ENCODE measurements at regions not wholly inside any gene's neighbourhood (a gene's known extent, or its start where the extent isn't known, plus 50 kb on each side); places are given as distances from the start of the nearest gene placed in this dataset.

DNA sequence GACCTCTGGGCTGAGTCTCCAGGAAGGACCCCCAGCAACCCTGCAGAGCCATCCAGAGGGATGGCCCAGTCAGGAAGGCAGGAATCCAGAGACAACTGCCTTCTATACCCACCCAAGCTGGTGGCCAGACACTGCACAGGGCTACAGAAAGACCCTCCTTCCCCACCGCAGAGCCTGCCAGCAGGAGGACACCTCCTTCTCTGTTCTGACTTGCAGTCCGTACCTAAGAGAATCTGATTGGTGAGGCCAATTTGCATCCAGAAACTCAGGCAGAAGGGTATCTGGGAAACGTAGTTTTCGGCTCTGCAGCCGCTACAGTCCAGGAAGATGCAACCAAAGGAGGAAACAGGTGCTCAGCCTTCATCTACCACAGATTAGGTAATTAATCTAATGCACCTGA, 155.4 kb upstream of the FRG1 start:
- Histone ChIP-seq H3K4me2 (ENCODE audit: extremely low read depth, insufficient read depth, low read length) (no peak overlapping the region), H3K36me3 (ENCODE audit: control insufficient read depth, insufficient read depth, low read length) (no peaks in the 10 kb centered on the region), H3K4me3 (replicated peaks in 1 of 4; ENCODE audit: control extremely low read depth in 1 of 4, insufficient read depth in 1 of 4, low read depth in 3 of 4, low read length in 4 of 4) (no peak overlapping the region), H3K4me1 (ENCODE audit: control insufficient read depth, extremely low read depth, insufficient read depth, low read length) (no peaks in the 10 kb centered on the region), H4K20me1 (ENCODE audit: control insufficient read depth, extremely low read depth, insufficient read depth, low read length) (no peaks in the 10 kb centered on the region), H3K9ac (ENCODE audit: insufficient read depth, low read length) (no peak overlapping the region), H3K9me3 (ENCODE audit: control insufficient read depth, insufficient read depth, low read depth, low read length) (no peaks in the 10 kb centered on the region), H3K27me3 (ENCODE audit: control insufficient read depth, insufficient read depth, low read length) (no peaks in the 10 kb centered on the region), H3K27ac (ENCODE audit: insufficient read depth, low read length) (no peak overlapping the region), H2AFZ (ENCODE audit: low read length) (no peak overlapping the region), H3K79me2 (ENCODE audit: control insufficient read depth, insufficient read depth, low read length) (no peaks in the 10 kb centered on the region)
- no peak for DNase-seq (ENCODE audit: low read depth in 2 of 2)
- TF ChIP-seq, protein P1, sequence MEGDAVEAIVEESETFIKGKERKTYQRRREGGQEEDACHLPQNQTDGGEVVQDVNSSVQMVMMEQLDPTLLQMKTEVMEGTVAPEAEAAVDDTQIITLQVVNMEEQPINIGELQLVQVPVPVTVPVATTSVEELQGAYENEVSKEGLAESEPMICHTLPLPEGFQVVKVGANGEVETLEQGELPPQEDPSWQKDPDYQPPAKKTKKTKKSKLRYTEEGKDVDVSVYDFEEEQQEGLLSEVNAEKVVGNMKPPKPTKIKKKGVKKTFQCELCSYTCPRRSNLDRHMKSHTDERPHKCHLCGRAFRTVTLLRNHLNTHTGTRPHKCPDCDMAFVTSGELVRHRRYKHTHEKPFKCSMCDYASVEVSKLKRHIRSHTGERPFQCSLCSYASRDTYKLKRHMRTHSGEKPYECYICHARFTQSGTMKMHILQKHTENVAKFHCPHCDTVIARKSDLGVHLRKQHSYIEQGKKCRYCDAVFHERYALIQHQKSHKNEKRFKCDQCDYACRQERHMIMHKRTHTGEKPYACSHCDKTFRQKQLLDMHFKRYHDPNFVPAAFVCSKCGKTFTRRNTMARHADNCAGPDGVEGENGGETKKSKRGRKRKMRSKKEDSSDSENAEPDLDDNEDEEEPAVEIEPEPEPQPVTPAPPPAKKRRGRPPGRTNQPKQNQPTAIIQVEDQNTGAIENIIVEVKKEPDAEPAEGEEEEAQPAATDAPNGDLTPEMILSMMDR (conservative IDR thresholded peaks at IDR 0.05 in 1 of 2, IDR thresholded peaks at IDR 0.05 in 1 of 2; ENCODE audit: low read depth in 1 of 2, low read length in 2 of 2): no peak
- no peak for TF ChIP-seq EZH2 (IDR thresholded peaks at IDR 0.05; ENCODE audit: low read length, missing control alignments)

DNA sequence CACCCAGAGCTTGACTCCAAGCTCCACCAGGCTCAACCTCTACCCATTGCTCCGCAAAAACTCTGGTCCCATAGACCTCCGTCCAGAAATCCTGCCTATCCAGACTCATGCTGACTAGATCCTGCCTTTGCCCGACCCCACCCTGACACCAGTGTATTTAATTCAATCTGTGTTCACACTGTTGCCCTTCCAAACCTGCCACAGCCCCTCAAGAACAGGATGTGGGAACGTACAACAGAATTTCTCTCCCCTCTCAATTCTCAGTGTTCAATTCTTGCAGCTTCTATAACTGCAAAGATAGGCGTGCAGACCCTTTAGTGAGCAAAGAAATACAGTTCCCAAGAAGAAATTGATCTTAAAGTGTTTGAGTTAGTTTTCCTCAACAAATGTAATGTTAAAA, 154.2 kb upstream of the FRG1 start:
- H3K9ac ChIP-seq (ENCODE audit: insufficient read depth, low read length): no peak overlapping the region
- no peak overlapping the region for H3K4me2 ChIP-seq (ENCODE audit: extremely low read depth, insufficient read depth, low read length)
- TF ChIP-seq EZH2 (IDR thresholded peaks at IDR 0.05; ENCODE audit: low read length, missing control alignments): no peak
- TF ChIP-seq, protein P1 (conservative IDR thresholded peaks at IDR 0.05 in 1 of 2, IDR thresholded peaks at IDR 0.05 in 1 of 2; ENCODE audit: low read depth in 1 of 2, low read length in 2 of 2): no peak

DNA sequence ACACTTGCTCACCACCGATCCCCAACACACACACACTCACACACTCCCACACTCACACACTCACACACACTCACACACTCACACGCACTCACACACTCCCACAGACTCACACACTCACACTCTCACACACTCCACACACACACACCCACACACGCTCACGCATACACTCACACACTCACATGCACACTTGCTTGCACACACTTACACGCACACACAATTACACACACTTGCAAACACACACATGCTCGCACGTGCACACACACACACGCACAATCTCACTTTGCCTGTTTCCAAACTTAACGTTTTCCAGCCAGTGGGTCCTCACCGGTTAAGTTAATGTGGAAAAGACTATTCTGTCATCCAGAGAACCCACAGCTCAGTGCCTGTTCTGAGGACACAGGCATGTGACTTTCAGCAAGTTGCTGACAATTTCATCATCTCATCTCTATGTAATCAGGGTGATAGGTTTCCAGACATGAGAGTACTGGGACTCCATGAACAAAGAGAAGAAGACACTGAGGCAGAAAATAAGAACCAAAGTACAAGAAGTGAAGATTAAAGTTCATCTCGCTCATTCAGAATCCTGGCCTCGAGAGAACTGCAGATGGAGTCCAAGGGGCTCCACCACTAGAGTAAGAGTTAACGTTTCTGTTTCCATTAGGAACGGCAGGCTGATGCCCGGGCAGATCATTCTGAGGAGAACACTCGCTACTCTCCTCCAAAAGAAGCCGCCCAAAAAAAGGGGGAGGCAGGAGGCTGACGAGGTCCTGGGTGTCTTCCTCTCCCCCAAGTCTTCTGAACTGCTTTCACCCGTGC, 153.2 kb upstream of the FRG1 start:
- H4K20me1 ChIP-seq (ENCODE audit: control insufficient read depth, extremely low read depth, insufficient read depth, low read length): no peaks in the 10 kb centered on the region
- H2AFZ ChIP-seq (ENCODE audit: low read length): no peak overlapping the region
- H3K36me3 ChIP-seq (ENCODE audit: control insufficient read depth, insufficient read depth, low read length): no peaks in the 10 kb centered on the region
- no peaks in the 10 kb centered on the region for H3K27me3 ChIP-seq (ENCODE audit: control insufficient read depth, insufficient read depth, low read length)
- peak in 1 of 2 donors; percentile 29 for DNase-seq (ENCODE audit: low read depth in 2 of 2)
- no peaks in the 10 kb centered on the region for H3K79me2 ChIP-seq (ENCODE audit: control insufficient read depth, insufficient read depth, low read length)
- TF ChIP-seq, protein P1 (conservative IDR thresholded peaks at IDR 0.05 in 1 of 2, IDR thresholded peaks at IDR 0.05 in 1 of 2; ENCODE audit: low read depth in 1 of 2, low read length in 2 of 2): no peak
- no peak for TF ChIP-seq EZH2 (IDR thresholded peaks at IDR 0.05; ENCODE audit: low read length, missing control alignments)
- H3K27ac ChIP-seq (ENCODE audit: insufficient read depth, low read length): no peak overlapping the region
- no peak overlapping the region for H3K4me3 ChIP-seq (replicated peaks in 1 of 4; ENCODE audit: control extremely low read depth in 1 of 4, insufficient read depth in 1 of 4, low read depth in 3 of 4, low read length in 4 of 4)
- H3K9me3 ChIP-seq (ENCODE audit: control insufficient read depth, insufficient read depth, low read depth, low read length): no peaks in the 10 kb centered on the region
- H3K4me2 ChIP-seq (ENCODE audit: extremely low read depth, insufficient read depth, low read length): no peak overlapping the region
- H3K4me1 ChIP-seq (ENCODE audit: control insufficient read depth, extremely low read depth, insufficient read depth, low read length): no peaks in the 10 kb centered on the region
- H3K9ac ChIP-seq (ENCODE audit: insufficient read depth, low read length): no peak overlapping the region

More for the DNA sequence above, 154.2 kb upstream of the FRG1 start:
- Histone ChIP-seq H3K4me1 (ENCODE audit: control insufficient read depth, extremely low read depth, insufficient read depth, low read length) (no peaks in the 10 kb centered on the region), H3K4me3 (replicated peaks in 1 of 4; ENCODE audit: control extremely low read depth in 1 of 4, insufficient read depth in 1 of 4, low read depth in 3 of 4, low read length in 4 of 4) (no peak overlapping the region), H2AFZ (ENCODE audit: low read length) (no peak overlapping the region), H3K27me3 (ENCODE audit: control insufficient read depth, insufficient read depth, low read length) (no peaks in the 10 kb centered on the region), H3K9me3 (ENCODE audit: control insufficient read depth, insufficient read depth, low read depth, low read length) (no peaks in the 10 kb centered on the region), H3K27ac (ENCODE audit: insufficient read depth, low read length) (no peak overlapping the region), H4K20me1 (ENCODE audit: control insufficient read depth, extremely low read depth, insufficient read depth, low read length) (no peaks in the 10 kb centered on the region), H3K79me2 (ENCODE audit: control insufficient read depth, insufficient read depth, low read length) (no peaks in the 10 kb centered on the region), H3K36me3 (ENCODE audit: control insufficient read depth, insufficient read depth, low read length) (no peaks in the 10 kb centered on the region)
- DNase-seq (ENCODE audit: low read depth in 2 of 2): no peak

Measured in fibroblast of lung (primary cell).